K562 (cell line): ENCODE measurements at regions not wholly inside any gene's neighbourhood (a gene's known extent, or its start where the extent isn't known, plus 50 kb on each side); places are given as distances from the start of the nearest gene placed in this dataset.

Source experiments
- ATAC-seq: fragments of 200-7000 bp; cut with Tn5 transposase; 3 replicates; pipeline ENCODE4 v1.9.1; 2020; ENCODE audit warnings: moderate library complexity
- BruUV-seq: library from RNA; stranded (reverse); fragments of 400-500 nt; replicated peaks from 2 replicates; lab custom pipeline; 2021; lab: Mats Ljungman, UMichigan
- CTCF ChIA-PET: fragments of 300-600 bp; formaldehyde crosslinking; extraction: SDS; loops from one replicate; lab custom pipeline; 2021; ENCODE audit warnings: low intra/inter-chr PET ratio; lab: Yijun Ruan, JAX
- POLR2A ChIA-PET: fragments of 300-600, 350-650 bp; sonication (Branson Sonifier 250); formaldehyde crosslinking; extraction: SDS; loops from one replicate; lab custom pipeline; 2021; ENCODE audit warnings: antibody characterized with exemption, inconsistent platforms; lab: Yijun Ruan, JAX
- DNase-seq, 4 experiments: peaks; one replicate each; pipeline versions ENCODE4 v3.0.0 to v3.0.0-alpha.2; 2011 to 2018; ENCODE audit warnings: low spot score in 3 of 4, mixed read lengths in 3 of 4; ENCODE audit errors: extremely low read depth in 1 of 4
- FAIRE-seq: peaks from 2 replicates; lab custom pipeline; 2011; peaks lifted over from hg19 to GRCh38; lab: Jason Lieb, UNC
- H2AFZ ChIP-seq: 2 replicates; pipeline ENCODE4 v1.6.0; 2011; ENCODE audit warnings: low read depth, low read length, control low read depth, inconsistent platforms
- H3K27ac ChIP-seq: fragments of 200-600 bp; 3 replicates; pipeline ENCODE4 v1.8.0; 2011; ENCODE audit warnings: low read depth, mild to moderate bottlenecking, control low read depth, inconsistent platforms, low read length, moderate library complexity, mixed read lengths; ENCODE audit errors: extremely low read depth
- H3K27me3 ChIP-seq, 2 experiments: fragments of 300-600 bp in 1 of 2; 2 replicates in 1 of 2; 3 replicates in 1 of 2; pipeline versions ENCODE4 v1.6.0 to v1.8.0; 2011; ENCODE audit warnings: inconsistent platforms in 2 of 2, low read length in 2 of 2, mild to moderate bottlenecking in 1 of 2, mixed read lengths in 1 of 2, moderate library complexity in 1 of 2; ENCODE audit not compliant: control insufficient read depth in 2 of 2, insufficient read depth in 2 of 2
- H3K36me3 ChIP-seq: fragments of 300-600 bp; 3 replicates; pipeline ENCODE4 v1.8.0; 2011; ENCODE audit warnings: mild to moderate bottlenecking, low read length, inconsistent platforms; ENCODE audit not compliant: control insufficient read depth, insufficient read depth
- H3K4me1 ChIP-seq, 2 experiments: fragments of 200-600 bp in 1 of 2; replicated peaks in 1 of 2; 2 replicates in 1 of 2; 3 replicates in 1 of 2; pipeline versions ENCODE4 v1.5.1 to v1.8.0; 2011; ENCODE audit warnings: inconsistent platforms in 2 of 2, low read length in 2 of 2, mild to moderate bottlenecking in 1 of 2, mixed read lengths in 1 of 2, moderate library complexity in 1 of 2; ENCODE audit not compliant: control insufficient read depth in 2 of 2, insufficient read depth in 2 of 2
- H3K4me2 ChIP-seq: 2 replicates; pipeline ENCODE4 v1.6.1; 2011; ENCODE audit warnings: low read length, control low read depth, inconsistent platforms, mixed read lengths; ENCODE audit not compliant: insufficient read depth
- H3K4me3 ChIP-seq: fragments of 200-600 bp; sonication (generic), shearing (Covaris generic); 2 replicates; pipeline ENCODE4 v1.5.1; 2016; ENCODE audit warnings: control low read depth, inconsistent platforms
- H3K79me2 ChIP-seq: fragments of 200-600 bp; 3 replicates; pipeline ENCODE4 v1.8.0; 2011; ENCODE audit warnings: low read length, inconsistent platforms; ENCODE audit not compliant: control insufficient read depth, insufficient read depth
- H3K9ac ChIP-seq, 2 experiments: 2 replicates each; pipeline versions ENCODE4 v1.6.0 to v1.6.1; 2011; ENCODE audit warnings: low read depth in 2 of 2, low read length in 2 of 2, control low read depth in 1 of 2, inconsistent platforms in 1 of 2, mild to moderate bottlenecking in 1 of 2, mixed read lengths in 1 of 2; ENCODE audit not compliant: insufficient read depth in 1 of 2
- H3K9me1 ChIP-seq: one replicate; pipeline ENCODE4 v1.6.0; 2011; ENCODE audit warnings: inconsistent platforms, mild to moderate bottlenecking, low read length, moderate library complexity; ENCODE audit not compliant: control insufficient read depth, insufficient read depth
- H3K9me3 ChIP-seq: replicated peaks from 2 replicates; pipeline ENCODE4 v1.5.1; 2011; ENCODE audit warnings: low read depth, low read length, inconsistent platforms; ENCODE audit not compliant: control insufficient read depth, insufficient read depth
- H4K20me1 ChIP-seq: replicated peaks from 2 replicates; pipeline ENCODE4 v1.6.1; 2011; ENCODE audit warnings: low read length, inconsistent platforms, mixed read lengths; ENCODE audit not compliant: control insufficient read depth, insufficient read depth
- ATF7 ChIP-seq: fragments of 450-650 bp; IDR thresholded peaks from 2 replicates; pipeline ENCODE4 v1.7.1; 2014; ENCODE audit warnings: mild to moderate bottlenecking, moderate library complexity
- BMI1 ChIP-seq: fragments of 150-350 bp; IDR thresholded peaks from 2 replicates; pipeline ENCODE4 v1.6.1; 2014; ENCODE audit warnings: low read length
- EGR1 ChIP-seq: fragments of 450-650 bp; conservative IDR thresholded peaks from 2 replicates; pipeline ENCODE4 v1.6.1; 2017; ENCODE audit warnings: mild to moderate bottlenecking
- EP300 ChIP-seq: IDR thresholded peaks from 2 replicates; pipeline ENCODE4 v1.6.1; 2012; ENCODE audit warnings: low read length, improper control_type of control experiment
- GABPA ChIP-seq: fragments of 200-800 bp; sonication (Bioruptor generic); conservative IDR thresholded peaks from 2 replicates; pipeline ENCODE4 v1.6.1; 2016; ENCODE audit warnings: low read depth, missing genetic modification characterization, missing compliant biosample characterization
- HEY1 ChIP-seq: fragments of 250-450 bp; sonication (Bioruptor Pico); IDR thresholded peaks from 2 replicates; pipeline ENCODE4 v1.5.0; 2020; ENCODE audit warnings: mild to moderate bottlenecking, moderate library complexity, borderline replicate concordance
- MLX ChIP-seq, 2 experiments: fragments of 450-650 bp in 1 of 2; sonication (generic) in 1 of 2; formaldehyde crosslinking; conservative IDR thresholded peaks; 2 replicates each; pipeline versions ENCODE4 v1.4.0 to v1.8.1; 2020 to 2022; ENCODE audit warnings: mild to moderate bottlenecking in 1 of 2, missing genetic modification reagents in 1 of 2
- POLR2B ChIP-seq: fragments of 450-650 bp; IDR thresholded peaks from 2 replicates; pipeline ENCODE4 v1.6.1; 2018; ENCODE audit warnings: low read depth; ENCODE audit not compliant: partially characterized antibody
- SMAD2 ChIP-seq: fragments of 150-350 bp; IDR thresholded peaks from 2 replicates; pipeline ENCODE4 v1.6.1; 2014; ENCODE audit warnings: low read depth, mild to moderate bottlenecking, low read length
- STAT5B ChIP-seq: fragments of 250-450 bp; sonication (Bioruptor Pico); IDR thresholded peaks from 2 replicates; pipeline ENCODE4 v1.8.0; 2021; ENCODE audit warnings: mild to moderate bottlenecking, inconsistent platforms
- TAF9B ChIP-seq: fragments of 450-650 bp; IDR thresholded peaks from 2 replicates; pipeline ENCODE4 v1.6.1; 2018; ENCODE audit warnings: mild to moderate bottlenecking; ENCODE audit not compliant: partially characterized antibody
- ZNF717 ChIP-seq: fragments of 250-450 bp; sonication (Bioruptor Pico); IDR thresholded peaks from 2 replicates; pipeline ENCODE4 v1.5.0; 2021
- ZNF780A ChIP-seq: fragments of 250-450 bp; sonication (Bioruptor Pico); IDR thresholded peaks from 2 replicates; pipeline ENCODE4 v1.5.0; 2021; ENCODE audit warnings: mild to moderate bottlenecking
- WGBS: fragments of 100-300 bp; shearing (Covaris generic); methylation state at CpG from one replicate; pipeline ENCODE4 v1.1.6; 2016; ENCODE audit warnings: low coverage, mixed read lengths; ENCODE audit not compliant: insufficient coverage; ENCODE audit errors: missing lambda C conversion rate; 5-methylcytosine and 5-hydroxymethylcytosine counted together
- in situ Hi-C: fragments of 300-500 bp; cut with MboI; formaldehyde crosslinking; loops from 4 replicates; pipeline ENCODE4 v1.15.0; 2018; ENCODE audit warnings: inconsistent platforms, mixed read lengths
- intact Hi-C: fragments of 100-400 bp; cut with micrococcal nuclease; formaldehyde crosslinking; loops from 2 replicates; pipeline ENCODE4 v1.14.2; 2022
- TF ChIP-seq, protein P1 (sequence below): fragments of 200-800 bp; sonication (Bioruptor generic); IDR thresholded peaks from 2 replicates; pipeline ENCODE4 v1.6.1; 2017; ENCODE audit warnings: missing genetic modification characterization, missing compliant biosample characterization

DNA sequence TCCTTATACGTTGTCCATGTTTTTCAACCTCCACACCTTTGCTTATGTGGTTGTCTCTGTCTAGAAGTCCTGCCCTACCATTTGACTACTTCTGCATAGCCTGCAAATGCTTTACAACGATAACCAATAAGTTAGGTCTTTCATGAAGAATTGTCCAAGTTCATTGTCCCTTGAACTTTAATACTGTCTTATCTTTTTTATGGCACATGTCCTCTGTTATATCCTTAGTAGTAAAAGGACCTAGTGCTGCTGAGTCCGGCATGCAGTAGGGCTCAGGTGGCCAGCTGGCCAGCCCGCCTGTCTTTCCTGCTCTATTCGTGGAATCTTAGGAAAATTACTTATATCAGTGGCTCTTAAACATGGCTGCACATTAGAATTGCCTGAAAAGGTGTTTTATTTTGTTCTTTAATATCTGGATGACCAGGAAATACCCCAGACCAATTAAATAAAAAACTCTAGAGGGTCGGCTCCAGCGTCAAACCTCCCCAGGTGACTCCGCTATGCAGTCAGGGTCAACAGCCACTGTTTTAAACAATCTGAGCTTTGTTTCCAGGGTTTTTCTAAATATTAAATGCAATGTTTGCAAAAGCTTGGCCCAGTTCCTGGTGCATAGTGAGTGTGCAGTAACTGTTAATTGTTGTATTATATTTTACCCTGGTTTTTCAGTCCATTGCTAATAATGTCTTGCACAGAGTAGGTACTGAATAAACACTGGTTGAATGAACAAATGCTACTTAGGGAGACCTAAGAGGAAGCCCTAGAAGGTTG, 64.6 kb upstream of the SESN3 start:
- Histone ChIP-seq H4K20me1 (no peaks in the 10 kb centered on the region), H3K27ac (no peak overlapping the region), H3K36me3 (no peaks in the 10 kb centered on the region), H3K9me3 (no peaks in the 10 kb centered on the region), H3K9ac (no peak overlapping the region), H3K4me2 (no peak overlapping the region), H3K27me3 (peaks cover 16 to 37% of the 10 kb centered on the region in 2 experiments; a peak in 4 of 5 replicates), H2AFZ (no peak overlapping the region), H3K9me1 (no peaks in the 10 kb centered on the region), H3K79me2 (no peaks in the 10 kb centered on the region), H3K4me1 (peaks cover 0 to 9% of the 10 kb centered on the region in 2 experiments; a peak in 1 of 5 replicates), H3K4me3 (no peak overlapping the region)
- ChIA-PET POLR2A (interaction anchor here (1.5 kb wide), 1 partner anchor 187 kb away, joined by 3 read pairs; no protein-coding TSS in a partner anchor), CTCF (no interaction called here)
- in situ Hi-C loops = no loop called here
- FAIRE-seq = peak; percentile 23
- no peak for DNase-seq
- ATAC-seq = no peak
- BruUV-seq = no TSS peak
- TF ChIP-seq MLX (CRISPR knock-in tag; conservative IDR thresholded peaks at IDR 0.05) (no peak), HEY1 (no peak)
- intact Hi-C loops = no loop called here
- WGBS = 4% methylated on average over 8 of the region's 8 CpGs

- ATAC-seq (no peak), FAIRE-seq (no peak), DNase-seq (no peak)
- no peak overlapping the region for H2AFZ ChIP-seq
- no peaks in the 10 kb centered on the region for H3K79me2 ChIP-seq
- H3K9me3 ChIP-seq = no peaks in the 10 kb centered on the region
- H3K27ac ChIP-seq = no peak overlapping the region
- intact Hi-C loops = no loop called here
- ChIA-PET CTCF (no interaction called here), POLR2A (no interaction called here)
- no TSS peak for BruUV-seq
- H3K4me2 ChIP-seq = no peak overlapping the region
- no peak overlapping the region for H3K4me3 ChIP-seq
- no peaks in the 10 kb centered on the region for H3K9me1 ChIP-seq
- no peaks in the 10 kb centered on the region for H3K36me3 ChIP-seq
- in situ Hi-C loops = no loop called here
- no peak overlapping the region for H3K9ac ChIP-seq
- H3K27me3 ChIP-seq = peaks cover 15 to 37% of the 10 kb centered on the region in 2 experiments; a peak in 4 of 5 replicates
- WGBS = 14% methylated on average over 1 of the region's 1 CpG
- H3K4me1 ChIP-seq = peaks cover 0 to 9% of the 10 kb centered on the region in 2 experiments; a peak in 1 of 5 replicates
- no peaks in the 10 kb centered on the region for H4K20me1 ChIP-seq
- TF ChIP-seq POLR2B (no peak), GABPA (tag) (no peak), EP300 (no peak), EGR1 (no peak), ATF7 (no peak), STAT5B (CRISPR knock-in tag) (no peak), ZNF717 (CRISPR knock-in tag) (no peak), TAF9B (no peak), SMAD2 (no peak), ZNF780A (CRISPR knock-in tag) (no peak), BMI1 (no peak)
- TF ChIP-seq, protein P1, sequence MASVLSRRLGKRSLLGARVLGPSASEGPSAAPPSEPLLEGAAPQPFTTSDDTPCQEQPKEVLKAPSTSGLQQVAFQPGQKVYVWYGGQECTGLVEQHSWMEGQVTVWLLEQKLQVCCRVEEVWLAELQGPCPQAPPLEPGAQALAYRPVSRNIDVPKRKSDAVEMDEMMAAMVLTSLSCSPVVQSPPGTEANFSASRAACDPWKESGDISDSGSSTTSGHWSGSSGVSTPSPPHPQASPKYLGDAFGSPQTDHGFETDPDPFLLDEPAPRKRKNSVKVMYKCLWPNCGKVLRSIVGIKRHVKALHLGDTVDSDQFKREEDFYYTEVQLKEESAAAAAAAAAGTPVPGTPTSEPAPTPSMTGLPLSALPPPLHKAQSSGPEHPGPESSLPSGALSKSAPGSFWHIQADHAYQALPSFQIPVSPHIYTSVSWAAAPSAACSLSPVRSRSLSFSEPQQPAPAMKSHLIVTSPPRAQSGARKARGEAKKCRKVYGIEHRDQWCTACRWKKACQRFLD (CRISPR knock-in tag) = no peak
Observed at GRCh38 chr11:95294701-95295100, 63.7 kb upstream of the SESN3 start.
